SH-SY5Y (cell line): ENCODE measurements at regions not wholly inside any gene's neighbourhood (a gene's known extent, or its start where the extent isn't known, plus 50 kb on each side); places are given as distances from the start of the nearest gene placed in this dataset.

ENCODE experiments used
- GATA2 ChIP-seq: IDR thresholded peaks from 2 replicates; pipeline ENCODE4 v1.6.1; 2011; ENCODE audit warnings: mild to moderate bottlenecking, low read depth, low read length
- GATA3 ChIP-seq: IDR thresholded peaks from 2 replicates; pipeline ENCODE4 v1.6.1; 2011; ENCODE audit warnings: low read depth, mild to moderate bottlenecking, low read length, moderate library complexity

DNA sequence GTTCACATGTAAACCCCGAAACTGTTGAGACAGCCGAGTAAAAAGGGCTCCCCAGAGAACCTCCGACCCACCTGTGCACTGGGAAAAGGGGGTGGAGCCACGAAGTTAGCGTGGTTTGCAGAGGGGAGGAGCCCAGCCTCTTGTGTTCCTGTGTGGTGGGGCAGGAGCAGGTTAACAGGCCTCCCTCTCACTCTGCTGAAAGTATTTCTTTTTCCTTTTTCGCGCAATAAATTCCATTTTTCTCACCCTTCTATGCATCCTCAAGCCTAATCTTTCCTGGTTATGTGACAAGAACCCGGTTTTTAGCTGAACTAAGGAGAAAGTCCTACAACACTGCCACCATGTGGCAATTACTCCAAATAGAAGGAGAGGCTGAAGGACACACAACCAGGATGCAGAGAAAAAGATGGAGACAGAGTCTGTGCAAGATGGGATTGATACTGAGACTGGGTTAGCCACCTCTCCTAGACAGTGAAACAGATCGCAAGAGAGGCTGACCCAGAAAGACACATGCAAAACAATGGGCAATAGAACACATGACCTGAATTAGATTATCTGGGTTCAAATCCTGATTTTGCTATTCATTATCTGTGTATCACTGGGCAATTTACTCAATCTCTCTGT is 168.7 kb upstream of the PRSS16 start:
- TF ChIP-seq GATA3, result 0 out of 2 replicates have a peak, but pooled peaks have one; percentile 28
- peak; percentile 58 for TF ChIP-seq GATA2

DNA sequence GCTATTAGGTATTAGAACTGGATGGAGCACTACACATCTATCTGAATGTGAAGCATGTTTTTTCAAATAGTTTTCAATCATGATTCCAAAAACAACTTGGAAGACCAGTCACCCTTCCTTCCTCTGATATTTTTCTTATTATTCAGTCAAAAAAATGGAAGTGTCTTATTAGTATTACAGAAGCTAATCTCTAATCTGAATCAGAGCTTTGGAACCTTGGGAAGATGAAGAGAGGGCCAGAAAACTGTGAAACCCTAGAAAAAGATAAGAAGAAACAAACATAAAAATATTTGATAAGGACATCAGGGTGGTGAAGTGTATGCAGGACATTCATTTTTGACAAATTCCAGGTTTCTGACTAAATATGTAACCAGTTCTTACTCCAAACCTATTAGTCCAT is 166.3 kb upstream of the PRSS16 start:
- TF ChIP-seq GATA3 (no peak), GATA2 (no peak)

DNA sequence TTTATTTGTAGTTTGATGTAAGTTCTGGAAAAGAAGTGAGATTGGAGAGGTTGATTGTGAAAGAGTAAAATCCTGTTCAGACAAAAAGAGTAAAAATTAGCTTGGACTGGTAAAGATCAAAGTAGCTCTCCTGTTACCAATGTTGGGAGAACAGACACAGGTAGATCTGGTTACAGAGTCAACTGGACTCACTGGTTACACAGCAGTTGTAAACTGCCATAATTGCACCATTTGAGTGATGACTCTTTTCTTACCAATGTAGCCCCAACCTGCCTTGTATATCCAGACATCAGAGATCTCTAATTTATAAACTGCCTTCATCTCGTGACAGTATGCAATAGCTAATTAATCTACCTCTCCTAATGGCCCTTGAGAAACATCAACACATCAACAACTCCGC is 165.6 kb upstream of the PRSS16 start:
- TF ChIP-seq GATA2 (no peak), GATA3 (no peak)

DNA sequence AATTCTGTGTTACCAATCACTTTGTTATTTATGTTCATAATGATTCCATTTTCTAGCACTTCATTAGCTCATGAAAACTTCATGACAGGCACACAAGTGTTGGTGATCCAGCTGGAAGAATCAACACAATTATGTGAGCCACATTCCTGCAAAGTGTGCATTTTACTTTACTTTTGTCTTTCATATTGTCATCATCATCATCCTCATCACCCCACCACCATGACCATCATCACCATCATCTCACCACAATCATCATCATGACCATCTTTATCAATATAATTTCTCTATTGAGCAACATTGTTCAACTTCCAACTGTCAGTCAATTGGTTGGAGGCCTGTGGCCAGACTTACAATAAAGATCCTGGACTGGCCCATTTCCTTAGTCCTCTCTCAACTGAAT is 159.4 kb upstream of the PRSS16 start:
- TF ChIP-seq GATA3 (no peak), GATA2 (no peak)

DNA sequence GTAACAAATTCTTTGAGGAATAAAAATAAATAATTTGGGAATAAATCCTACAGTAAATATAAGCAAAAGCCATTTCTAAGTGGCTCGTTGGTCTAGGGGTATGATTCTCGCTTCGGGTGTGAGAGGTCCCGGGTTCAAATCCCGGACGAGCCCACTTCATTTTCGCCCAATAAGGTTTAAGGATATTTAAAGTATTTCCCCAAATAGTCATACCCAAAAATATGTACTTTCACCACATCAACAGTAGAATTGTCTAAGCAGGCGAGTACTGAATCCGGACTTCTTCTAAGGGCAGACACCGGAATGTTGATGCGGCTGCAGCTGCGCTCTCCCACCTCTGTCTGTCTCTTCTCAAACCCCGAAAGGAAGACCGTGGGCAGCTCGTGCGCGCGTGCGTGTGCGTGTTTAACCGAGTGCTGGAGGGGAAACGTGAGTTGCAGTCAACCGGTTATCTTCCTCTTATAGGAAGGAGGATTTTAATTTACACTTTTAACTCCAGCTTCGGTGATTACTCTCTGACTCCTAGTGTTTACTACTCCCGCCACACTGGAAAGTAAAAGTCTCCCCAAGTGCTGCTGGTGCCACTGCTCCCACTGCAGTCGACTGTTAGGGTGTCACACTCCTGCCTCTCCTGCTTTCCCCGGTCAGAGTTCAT is 155.7 kb upstream of the PRSS16 start:
- no peak for TF ChIP-seq GATA3
- no peak for TF ChIP-seq GATA2

DNA sequence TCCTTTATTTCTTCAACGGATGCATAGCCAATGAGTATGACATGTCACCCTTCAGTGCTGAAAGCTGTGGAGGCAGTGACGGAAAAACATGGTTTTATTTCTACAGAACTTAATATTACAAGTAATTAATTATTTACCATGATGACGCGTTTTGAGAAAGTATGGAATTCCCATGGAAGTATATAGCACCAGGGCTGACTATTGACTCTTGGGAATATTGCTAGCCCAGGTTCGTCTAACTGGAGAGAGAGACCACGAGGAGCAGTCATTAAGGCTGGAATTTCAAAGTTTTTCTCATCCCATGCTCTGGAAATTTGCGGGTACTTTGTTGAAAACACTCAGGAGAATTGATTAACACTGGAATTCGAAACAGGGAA is 155.2 kb upstream of the PRSS16 start:
- no peak for TF ChIP-seq GATA3
- no peak for TF ChIP-seq GATA2

DNA sequence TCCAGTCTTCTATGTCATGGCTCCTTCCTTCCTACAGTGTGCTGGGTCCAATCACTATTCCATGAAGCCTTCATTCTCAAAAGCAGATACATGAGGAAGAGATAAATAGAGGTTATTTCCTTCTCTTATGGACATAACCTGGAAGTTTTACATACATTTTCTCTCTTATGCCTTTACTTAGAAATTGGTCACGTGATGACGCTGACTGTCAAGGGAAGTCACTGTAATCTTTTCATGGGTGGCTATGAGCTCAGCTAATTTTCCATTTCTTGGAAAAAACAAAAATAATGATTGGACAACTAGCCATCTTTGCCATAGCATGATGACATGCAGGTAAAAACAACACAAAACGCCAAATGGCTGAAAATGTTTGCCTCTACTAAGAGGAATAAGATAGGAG is 151.6 kb upstream of the PRSS16 start:
- TF ChIP-seq GATA2 (no peak), GATA3 (no peak)

DNA sequence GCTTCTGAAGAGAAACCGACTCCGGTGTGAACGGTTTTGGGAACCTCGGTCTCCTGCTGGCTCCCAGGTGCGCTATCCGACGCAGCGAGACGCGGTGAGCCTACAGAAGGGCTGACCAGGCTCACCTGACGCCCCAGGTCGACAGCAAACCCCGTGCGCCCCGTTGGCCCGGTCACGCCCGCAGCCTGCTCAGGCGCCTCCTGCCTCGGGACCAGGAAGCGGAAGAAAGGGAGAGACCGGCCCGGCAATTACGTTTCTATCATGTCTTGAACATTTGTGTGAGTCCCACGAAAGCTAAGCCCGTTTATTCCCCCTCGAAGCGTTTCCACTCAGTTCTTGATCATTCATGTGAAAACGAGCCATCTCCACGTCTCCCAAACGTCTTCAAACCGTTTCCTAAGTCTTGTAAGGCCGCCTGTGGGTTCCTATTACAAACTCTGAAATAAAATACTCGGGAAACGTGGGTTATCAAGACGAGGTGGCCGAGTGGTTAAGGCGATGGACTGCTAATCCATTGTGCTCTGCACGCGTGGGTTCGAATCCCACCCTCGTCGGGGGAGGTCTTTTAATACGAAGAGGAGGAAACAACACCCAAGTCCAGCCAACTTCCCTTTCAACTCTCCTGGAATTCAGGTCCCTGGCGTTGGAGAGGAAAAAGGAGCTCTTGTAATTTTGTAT is 150.5 kb upstream of the PRSS16 start:
- no peak for TF ChIP-seq GATA2
- TF ChIP-seq GATA3, result no peak

DNA sequence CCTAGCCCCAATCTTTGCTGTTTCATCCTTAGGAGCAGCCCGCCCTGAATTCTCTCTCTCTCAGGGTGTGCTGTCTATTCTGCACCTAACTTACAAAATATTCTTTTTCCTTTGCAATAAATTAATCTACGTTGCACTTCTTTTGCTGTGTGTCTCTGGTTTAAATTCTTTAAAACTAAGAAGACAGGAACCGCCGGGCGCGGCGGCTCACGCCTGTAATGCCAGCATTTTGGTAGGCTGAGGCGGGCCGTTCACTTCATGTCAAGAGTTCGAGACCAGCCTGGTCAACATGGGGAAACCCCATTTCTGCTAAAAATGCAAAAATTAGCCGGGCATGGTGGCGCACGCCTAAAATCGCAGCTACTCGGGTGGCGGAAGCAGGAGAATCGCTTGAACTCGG is 148.5 kb upstream of the PRSS16 start:
- TF ChIP-seq GATA2, result no peak
- TF ChIP-seq GATA3, result no peak

DNA sequence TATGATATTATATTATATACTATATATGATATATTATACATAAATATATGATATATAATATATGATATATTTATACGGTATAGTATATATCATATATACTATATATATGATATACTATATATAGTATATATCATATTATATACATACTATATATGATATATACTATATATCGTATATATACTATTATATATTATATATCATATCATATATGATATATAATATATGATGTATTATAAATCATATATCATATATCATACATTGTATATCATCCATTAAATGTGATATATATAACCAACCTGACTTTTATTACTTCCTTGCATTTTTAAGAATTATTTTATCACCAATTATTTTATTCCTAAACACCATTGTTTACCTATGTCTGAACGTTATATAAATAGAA is 146.6 kb upstream of the PRSS16 start:
- TF ChIP-seq GATA3 (no peak), GATA2 (no peak)

DNA sequence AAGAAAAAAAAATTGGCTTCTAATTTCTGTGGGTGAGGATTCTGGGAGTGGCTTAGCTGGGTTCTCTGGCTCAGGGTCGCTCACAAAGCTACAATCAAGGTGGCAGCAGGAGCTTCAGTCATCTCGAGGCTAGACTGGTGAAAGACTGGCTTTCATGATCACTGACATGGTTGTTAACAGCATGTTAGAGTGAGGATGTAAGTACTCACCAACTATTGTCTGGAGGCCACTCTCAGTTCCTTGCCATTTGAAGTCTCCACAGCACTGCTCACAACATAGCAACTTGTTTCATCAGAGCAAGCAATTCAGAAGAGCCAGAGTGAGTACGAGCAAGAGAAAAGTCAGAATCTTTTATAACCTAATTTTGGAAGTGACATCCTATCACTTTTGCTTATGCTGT is 145.7 kb upstream of the PRSS16 start:
- no peak for TF ChIP-seq GATA2
- no peak for TF ChIP-seq GATA3

DNA sequence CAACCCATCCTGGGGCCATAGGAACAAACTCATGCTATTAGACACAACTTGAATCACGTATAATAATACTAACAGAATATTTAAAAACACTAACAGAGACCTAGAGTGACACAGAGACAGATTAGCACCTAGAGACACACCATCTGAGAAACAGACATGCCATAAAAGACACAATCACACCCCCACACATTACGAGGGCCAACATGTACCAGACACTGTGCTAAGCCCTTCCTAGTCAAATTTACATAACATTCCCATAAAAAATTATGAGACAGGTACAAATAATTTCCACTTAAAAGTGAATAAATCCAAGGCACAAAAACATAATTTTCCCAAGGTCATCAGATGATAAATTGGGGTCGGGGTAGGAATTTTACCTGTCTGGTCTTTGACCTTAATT is 141.1 kb upstream of the PRSS16 start:
- TF ChIP-seq GATA3, result no peak
- TF ChIP-seq GATA2, result no peak

DNA sequence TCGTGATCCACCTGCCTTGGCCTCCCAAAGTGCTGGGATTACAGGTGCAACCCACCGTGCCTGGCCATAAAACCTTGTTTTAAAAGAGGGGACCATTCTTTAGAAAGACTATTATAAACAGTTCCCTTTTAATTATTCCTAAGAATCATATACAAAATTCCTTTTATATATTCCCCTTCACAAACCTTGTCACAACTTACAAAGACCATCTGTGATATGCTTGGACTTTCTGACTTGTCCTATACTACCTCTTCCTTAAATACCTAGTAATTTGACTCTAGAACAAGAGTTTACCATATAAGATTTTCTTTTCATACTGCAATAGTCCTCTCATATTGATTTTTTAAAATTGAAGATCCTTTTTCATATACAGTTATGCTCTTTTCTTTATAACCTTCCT is 135.8 kb upstream of the PRSS16 start:
- no peak for TF ChIP-seq GATA2
- TF ChIP-seq GATA3, result no peak

DNA sequence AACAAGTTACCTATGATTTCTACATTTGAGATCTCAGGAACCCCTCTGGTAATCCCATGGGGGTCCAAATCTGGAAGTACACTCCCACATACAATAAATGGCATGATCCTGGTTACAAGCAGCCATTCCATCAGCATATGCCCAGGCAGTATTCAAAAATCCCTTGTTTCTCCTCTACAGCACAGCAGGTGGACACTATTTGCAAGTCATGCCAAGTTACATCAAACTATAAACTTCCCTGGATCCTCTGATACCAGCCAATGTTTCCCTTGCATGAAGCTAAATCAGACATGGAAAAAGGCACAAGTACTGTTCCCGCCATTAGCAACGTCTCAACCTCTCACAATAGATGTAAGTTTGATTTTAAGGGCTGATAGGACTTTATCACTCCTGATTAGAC is 134.5 kb upstream of the PRSS16 start:
- TF ChIP-seq GATA3 (no peak), GATA2 (no peak)

DNA sequence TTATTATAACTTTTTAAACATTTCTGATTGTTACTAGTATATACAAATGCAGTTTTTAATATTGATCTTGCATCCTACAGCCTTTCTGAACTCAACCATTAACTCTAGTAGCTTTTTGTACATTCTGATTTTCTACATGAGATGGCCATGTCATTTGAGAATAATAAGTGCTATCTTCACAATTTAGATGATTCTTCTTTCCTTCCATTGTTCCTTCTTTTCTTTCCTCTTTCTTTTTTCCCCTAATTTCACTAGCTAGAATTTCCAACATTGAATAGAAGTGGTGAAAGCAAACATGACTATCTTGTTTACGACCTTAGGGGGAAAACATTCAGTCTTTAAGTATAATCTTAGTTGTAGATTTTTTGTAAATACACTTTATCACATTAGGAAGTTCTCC is 128.2 kb upstream of the PRSS16 start:
- TF ChIP-seq GATA3 (no peak), GATA2 (no peak)

DNA sequence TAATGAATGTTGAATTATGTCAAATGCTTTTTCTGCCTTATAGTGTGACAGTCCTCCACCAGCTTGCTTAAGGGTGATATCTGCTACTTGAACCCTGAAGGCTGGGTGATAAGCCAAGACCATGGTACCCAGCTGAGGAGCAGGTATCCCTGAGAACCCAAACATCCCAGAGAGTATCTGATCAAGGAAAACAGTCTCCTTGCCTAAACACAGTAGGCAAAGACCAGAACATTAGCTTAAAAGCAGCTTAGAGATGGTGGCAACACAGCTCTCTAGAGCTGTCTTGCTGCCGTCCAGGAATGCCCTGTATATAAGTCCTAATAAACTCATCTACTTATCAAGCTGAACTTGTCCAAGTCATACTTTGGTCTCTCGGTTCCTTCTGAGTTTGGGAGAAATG is 127.7 kb upstream of the PRSS16 start:
- TF ChIP-seq GATA3 (no peak), GATA2 (no peak)
